ENCODE measurements at regions not wholly inside any gene's neighbourhood (a gene's known extent, or its start where the extent isn't known, plus 50 kb on each side); places are given as distances from the start of the nearest gene placed in this dataset.

GRCh38 chr5:103962023-103962422 is 399.4 kb upstream of the NUDT12 start:
- no peaks in the 10 kb centered on the region for H3K36me3 Mint-ChIP-seq
- H3K9me3 ChIP-seq (ENCODE audit: low read length), result no peaks in the 10 kb centered on the region
- H3K27ac Mint-ChIP-seq, result no peak overlapping the region
- H3K27me3 Mint-ChIP-seq, result no peaks in the 10 kb centered on the region
- H3K4me3 ChIP-seq (ENCODE audit: low read length), result no peak overlapping the region
- H3K27me3 ChIP-seq (ENCODE audit: insufficient read depth, low read length, poor library complexity, severe bottlenecking), result no peaks in the 10 kb centered on the region
- H3K27ac ChIP-seq (ENCODE audit: low read depth, low read length), result no peak overlapping the region
- no peaks in the 10 kb centered on the region for H3K4me1 Mint-ChIP-seq
- POLR2A ChIA-PET, result no interaction called here
- CTCF ChIA-PET, result no interaction called here
- H3K4me3 Mint-ChIP-seq, result no peak overlapping the region
- DNase-seq, result no peak
- H3K9me3 Mint-ChIP-seq, result peaks cover 0 to 15% (median 13%) of the 10 kb centered on the region in 5 donors
- no peaks in the 10 kb centered on the region for H3K36me3 ChIP-seq (ENCODE audit: insufficient read depth, low read length)
- no peaks in the 10 kb centered on the region for H3K4me1 ChIP-seq (ENCODE audit: insufficient read depth, low read length)

- H3K27ac ChIP-seq (ENCODE audit: low read depth, low read length), result no peak overlapping the region
- Mint-ChIP-seq H3K4me1 (no peaks in the 10 kb centered on the region), H3K36me3 (no peaks in the 10 kb centered on the region), H3K27me3 (no peaks in the 10 kb centered on the region), H3K4me3 (no peak overlapping the region), H3K9me3 (peaks cover 0 to 10% (median 2%) of the 10 kb centered on the region in 5 donors), H3K27ac (no peak overlapping the region)
- no peaks in the 10 kb centered on the region for H3K36me3 ChIP-seq (ENCODE audit: insufficient read depth, low read length)
- no peak for DNase-seq
- ChIA-PET POLR2A (no interaction called here), CTCF (no interaction called here)
- no peak overlapping the region for H3K4me3 ChIP-seq (ENCODE audit: low read length)
- no peaks in the 10 kb centered on the region for H3K4me1 ChIP-seq (ENCODE audit: insufficient read depth, low read length)
- H3K9me3 ChIP-seq (ENCODE audit: low read length), result no peaks in the 10 kb centered on the region
- H3K27me3 ChIP-seq (ENCODE audit: insufficient read depth, low read length, poor library complexity, severe bottlenecking), result no peaks in the 10 kb centered on the region
Measured at GRCh38 chr5:103953601-103954382, 391.2 kb upstream of the NUDT12 start.

- no peaks in the 10 kb centered on the region for H3K36me3 ChIP-seq (ENCODE audit: insufficient read depth, low read length)
- no peak for DNase-seq
- no peaks in the 10 kb centered on the region for H3K27me3 ChIP-seq (ENCODE audit: insufficient read depth, low read length, poor library complexity, severe bottlenecking)
- no peaks in the 10 kb centered on the region for H3K4me1 ChIP-seq (ENCODE audit: insufficient read depth, low read length)
- ChIA-PET CTCF (no interaction called here), POLR2A (no interaction called here)
- no peaks in the 10 kb centered on the region for H3K36me3 Mint-ChIP-seq
- H3K9me3 ChIP-seq (ENCODE audit: low read length), result no peaks in the 10 kb centered on the region
- no peak overlapping the region for H3K4me3 ChIP-seq (ENCODE audit: low read length)
- H3K4me1 Mint-ChIP-seq, result no peaks in the 10 kb centered on the region
- no peaks in the 10 kb centered on the region for H3K27me3 Mint-ChIP-seq
- H3K27ac Mint-ChIP-seq, result no peak overlapping the region
- H3K27ac ChIP-seq (ENCODE audit: low read depth, low read length), result no peak overlapping the region
- no peak overlapping the region for H3K4me3 Mint-ChIP-seq
- H3K9me3 Mint-ChIP-seq, result peaks cover 0 to 7% (median 3%) of the 10 kb centered on the region in 5 donors
Measured at GRCh38 chr5:103951776-103952175, 389.2 kb upstream of the NUDT12 start.

GRCh38 chr5:103943230-103943629 is 380.6 kb upstream of the NUDT12 start:
- Mint-ChIP-seq H3K9me3 (peaks cover 0 to 35% (median 3%) of the 10 kb centered on the region in 5 donors), H3K27ac (no peak overlapping the region), H3K4me1 (no peaks in the 10 kb centered on the region), H3K4me3 (no peak overlapping the region), H3K36me3 (no peaks in the 10 kb centered on the region), H3K27me3 (no peaks in the 10 kb centered on the region)
- no peak for DNase-seq
- Histone ChIP-seq H3K4me1 (ENCODE audit: insufficient read depth, low read length) (no peaks in the 10 kb centered on the region), H3K27me3 (ENCODE audit: insufficient read depth, low read length, poor library complexity, severe bottlenecking) (no peaks in the 10 kb centered on the region), H3K9me3 (ENCODE audit: low read length) (no peaks in the 10 kb centered on the region), H3K4me3 (ENCODE audit: low read length) (no peak overlapping the region), H3K27ac (ENCODE audit: low read depth, low read length) (no peak overlapping the region), H3K36me3 (ENCODE audit: insufficient read depth, low read length) (no peaks in the 10 kb centered on the region)
- ChIA-PET CTCF (no interaction called here), POLR2A (no interaction called here)

GRCh38 chr5:103942587-103943186 is 380.1 kb upstream of the NUDT12 start:
- H3K27ac ChIP-seq (ENCODE audit: low read depth, low read length), result no peak overlapping the region
- no peaks in the 10 kb centered on the region for H3K9me3 ChIP-seq (ENCODE audit: low read length)
- no peaks in the 10 kb centered on the region for H3K4me1 Mint-ChIP-seq
- no peaks in the 10 kb centered on the region for H3K4me1 ChIP-seq (ENCODE audit: insufficient read depth, low read length)
- H3K36me3 Mint-ChIP-seq, result no peaks in the 10 kb centered on the region
- no peak overlapping the region for H3K4me3 Mint-ChIP-seq
- H3K9me3 Mint-ChIP-seq, result peaks cover 0 to 37% (median 3%) of the 10 kb centered on the region in 5 donors
- DNase-seq, result no peak
- H3K27me3 Mint-ChIP-seq, result no peaks in the 10 kb centered on the region
- no peaks in the 10 kb centered on the region for H3K27me3 ChIP-seq (ENCODE audit: insufficient read depth, low read length, poor library complexity, severe bottlenecking)
- H3K36me3 ChIP-seq (ENCODE audit: insufficient read depth, low read length), result no peaks in the 10 kb centered on the region
- POLR2A ChIA-PET, result no interaction called here
- CTCF ChIA-PET, result no interaction called here
- no peak overlapping the region for H3K27ac Mint-ChIP-seq
- H3K4me3 ChIP-seq (ENCODE audit: low read length), result no peak overlapping the region

GRCh38 chr5:103941596-103941995 is 379.0 kb upstream of the NUDT12 start:
- Histone ChIP-seq H3K27ac (ENCODE audit: low read depth, low read length) (no peak overlapping the region), H3K9me3 (ENCODE audit: low read length) (no peaks in the 10 kb centered on the region), H3K36me3 (ENCODE audit: insufficient read depth, low read length) (no peaks in the 10 kb centered on the region), H3K4me3 (ENCODE audit: low read length) (no peak overlapping the region), H3K27me3 (ENCODE audit: insufficient read depth, low read length, poor library complexity, severe bottlenecking) (no peaks in the 10 kb centered on the region), H3K4me1 (ENCODE audit: insufficient read depth, low read length) (no peaks in the 10 kb centered on the region)
- Mint-ChIP-seq H3K27me3 (no peaks in the 10 kb centered on the region), H3K27ac (no peak overlapping the region), H3K4me3 (no peak overlapping the region), H3K36me3 (no peaks in the 10 kb centered on the region), H3K4me1 (no peaks in the 10 kb centered on the region), H3K9me3 (peaks cover 0 to 37% (median 3%) of the 10 kb centered on the region in 5 donors)
- ChIA-PET POLR2A (no interaction called here), CTCF (no interaction called here)
- DNase-seq, result no peak

GRCh38 chr5:103938146-103938695 is 375.6 kb upstream of the NUDT12 start:
- no peaks in the 10 kb centered on the region for H3K36me3 ChIP-seq (ENCODE audit: insufficient read depth, low read length)
- no peak for DNase-seq
- no peaks in the 10 kb centered on the region for H3K9me3 ChIP-seq (ENCODE audit: low read length)
- H3K27me3 Mint-ChIP-seq, result no peaks in the 10 kb centered on the region
- no peaks in the 10 kb centered on the region for H3K4me1 Mint-ChIP-seq
- no peaks in the 10 kb centered on the region for H3K36me3 Mint-ChIP-seq
- no peak overlapping the region for H3K4me3 ChIP-seq (ENCODE audit: low read length)
- peaks cover 0 to 37% (median 2%) of the 10 kb centered on the region in 5 donors for H3K9me3 Mint-ChIP-seq
- H3K27me3 ChIP-seq (ENCODE audit: insufficient read depth, low read length, poor library complexity, severe bottlenecking), result no peaks in the 10 kb centered on the region
- H3K27ac ChIP-seq (ENCODE audit: low read depth, low read length), result no peak overlapping the region
- ChIA-PET POLR2A (no interaction called here), CTCF (no interaction called here)
- no peak overlapping the region for H3K4me3 Mint-ChIP-seq
- no peak overlapping the region for H3K27ac Mint-ChIP-seq
- H3K4me1 ChIP-seq (ENCODE audit: insufficient read depth, low read length), result no peaks in the 10 kb centered on the region

- H3K36me3 ChIP-seq (ENCODE audit: insufficient read depth, low read length), result no peaks in the 10 kb centered on the region
- H3K4me3 ChIP-seq (ENCODE audit: low read length), result no peak overlapping the region
- H3K27ac ChIP-seq (ENCODE audit: low read depth, low read length), result no peak overlapping the region
- DNase-seq, result no peak
- H3K36me3 Mint-ChIP-seq, result no peaks in the 10 kb centered on the region
- no peak overlapping the region for H3K4me3 Mint-ChIP-seq
- H3K27me3 Mint-ChIP-seq, result no peaks in the 10 kb centered on the region
- POLR2A ChIA-PET, result no interaction called here
- peaks cover 2 to 15% (median 4%) of the 10 kb centered on the region in 5 donors for H3K9me3 Mint-ChIP-seq
- CTCF ChIA-PET, result no interaction called here
- H3K27me3 ChIP-seq (ENCODE audit: insufficient read depth, low read length, poor library complexity, severe bottlenecking), result no peaks in the 10 kb centered on the region
- no peaks in the 10 kb centered on the region for H3K9me3 ChIP-seq (ENCODE audit: low read length)
- no peaks in the 10 kb centered on the region for H3K4me1 Mint-ChIP-seq
- no peaks in the 10 kb centered on the region for H3K4me1 ChIP-seq (ENCODE audit: insufficient read depth, low read length)
- no peak overlapping the region for H3K27ac Mint-ChIP-seq
Measured at GRCh38 chr5:103929338-103930013, 366.9 kb upstream of the NUDT12 start.

All from CD8-positive, alpha-beta memory T cell (primary cell).